Muscle layer of duodenum (tissue), 2 donors: ENCODE measurements at regions not wholly inside any gene's neighbourhood (a gene's known extent, or its start where the extent isn't known, plus 50 kb on each side); places are given as distances from the start of the nearest gene placed in this dataset.

Experiments used
- H3K27ac ChIP-seq: one replicate; pipeline ENCODE4 v1.7.0; 2013; ENCODE audit warnings: mild to moderate bottlenecking, low read length
- H3K27me3 ChIP-seq: one replicate; pipeline ENCODE4 v1.7.0; 2013; ENCODE audit warnings: low read depth, mild to moderate bottlenecking, control low read depth, low read length
- H3K36me3 ChIP-seq, 2 donors: one replicate each; pipeline ENCODE4 v1.7.0; 2013; ENCODE audit warnings: low read length in 2 of 2, control low read depth in 1 of 2, mild to moderate bottlenecking in 1 of 2; ENCODE audit not compliant: insufficient read depth in 2 of 2, control insufficient read depth in 1 of 2
- H3K4me1 ChIP-seq, 2 donors: one replicate each; pipeline ENCODE4 v1.7.0; 2013; ENCODE audit warnings: low read length in 2 of 2, mild to moderate bottlenecking in 2 of 2, control low read depth in 1 of 2, moderate library complexity in 1 of 2; ENCODE audit not compliant: insufficient read depth in 2 of 2, control insufficient read depth in 1 of 2
- H3K4me3 ChIP-seq, 2 donors: one replicate each; pipeline ENCODE4 v1.7.0; 2013; ENCODE audit warnings: low read length in 2 of 2, low read depth in 1 of 2, mild to moderate bottlenecking in 1 of 2
- H3K9me3 ChIP-seq, 2 donors: one replicate each; pipeline ENCODE4 v1.7.0; 2013; ENCODE audit warnings: low read length in 2 of 2, control low read depth in 1 of 2, mild to moderate bottlenecking in 1 of 2; ENCODE audit not compliant: control insufficient read depth in 1 of 2
- donor health status: healthy.

DNA sequence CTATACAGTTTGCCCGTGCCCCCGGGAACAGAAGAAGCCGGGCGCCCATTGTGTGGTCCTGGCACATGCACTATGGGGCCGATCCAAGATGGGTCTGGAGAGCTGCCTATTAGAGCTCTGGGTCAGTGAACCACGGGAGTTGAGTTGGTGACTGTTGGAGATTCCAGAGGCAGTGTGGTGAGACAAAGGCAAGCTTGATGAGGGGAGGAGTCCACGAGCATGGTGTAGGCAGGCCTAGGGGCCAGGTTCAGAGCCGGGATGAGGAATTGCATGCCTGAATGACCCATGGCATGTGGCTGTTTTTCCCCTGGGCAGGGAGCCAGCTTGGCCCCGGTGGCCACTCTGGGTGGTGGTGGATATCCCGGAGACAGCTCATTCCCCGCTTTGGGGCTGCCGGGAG is 84.4 kb upstream of the STC2 start:
- Histone ChIP-seq H3K4me3 (no peak overlapping the region), H3K27ac (no peak overlapping the region), H3K36me3 (no peaks in the 10 kb centered on the region), H3K9me3 (no peaks in the 10 kb centered on the region), H3K27me3 (no peaks in the 10 kb centered on the region), H3K4me1 (peaks cover 0 to 12% of the 10 kb centered on the region in 2 donors)

- no peaks in the 10 kb centered on the region for H3K9me3 ChIP-seq
- peaks cover 0 to 12% of the 10 kb centered on the region in 2 donors for H3K4me1 ChIP-seq
- H3K36me3 ChIP-seq = no peaks in the 10 kb centered on the region
- H3K4me3 ChIP-seq = no peak overlapping the region
- H3K27me3 ChIP-seq = no peaks in the 10 kb centered on the region
- H3K27ac ChIP-seq = no peak overlapping the region
Measured at GRCh38 chr5:173411791-173412555, 83.8 kb upstream of the STC2 start.

DNA sequence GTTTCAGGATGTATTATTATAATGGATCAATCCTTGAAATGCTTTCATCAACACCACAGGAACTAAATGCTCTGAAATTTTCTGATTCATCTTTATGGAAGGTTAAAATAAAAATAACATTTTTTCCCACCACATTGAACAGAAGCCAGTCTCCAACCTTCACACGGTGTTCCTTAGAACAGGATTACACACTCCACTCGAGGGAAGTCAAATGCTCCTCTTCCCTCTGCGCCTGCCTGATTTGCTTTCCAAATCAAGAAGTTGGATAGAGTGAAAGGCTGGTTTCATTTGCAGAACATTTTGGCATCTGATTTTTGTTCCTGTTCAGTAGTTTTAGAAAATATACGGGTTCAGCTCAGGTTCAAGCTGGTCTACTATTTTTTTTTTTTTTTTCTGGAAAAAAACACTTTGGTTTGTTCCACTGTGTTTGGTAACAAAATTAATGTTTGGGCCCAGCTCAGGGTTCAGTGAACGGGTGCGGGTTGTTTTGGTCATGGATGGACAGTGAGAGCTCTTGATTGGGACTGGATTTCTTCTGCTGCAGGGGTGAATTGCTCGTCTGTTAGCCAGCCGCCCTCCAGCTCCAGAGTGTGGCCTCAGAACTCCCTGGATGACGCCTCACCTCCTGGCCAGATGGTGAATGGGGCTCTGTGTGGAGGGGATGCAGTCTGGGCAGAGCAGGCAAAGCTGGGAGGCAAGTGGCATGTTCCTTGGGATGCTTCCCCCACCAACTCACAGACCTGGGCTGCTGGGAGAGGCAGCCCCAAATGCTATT is 82.4 kb upstream of the STC2 start:
- no peak overlapping the region for H3K4me3 ChIP-seq
- no peaks in the 10 kb centered on the region for H3K27me3 ChIP-seq
- no peaks in the 10 kb centered on the region for H3K9me3 ChIP-seq
- H3K36me3 ChIP-seq = no peaks in the 10 kb centered on the region
- H3K27ac ChIP-seq = no peak overlapping the region
- H3K4me1 ChIP-seq = peaks cover 0 to 12% of the 10 kb centered on the region in 2 donors

DNA sequence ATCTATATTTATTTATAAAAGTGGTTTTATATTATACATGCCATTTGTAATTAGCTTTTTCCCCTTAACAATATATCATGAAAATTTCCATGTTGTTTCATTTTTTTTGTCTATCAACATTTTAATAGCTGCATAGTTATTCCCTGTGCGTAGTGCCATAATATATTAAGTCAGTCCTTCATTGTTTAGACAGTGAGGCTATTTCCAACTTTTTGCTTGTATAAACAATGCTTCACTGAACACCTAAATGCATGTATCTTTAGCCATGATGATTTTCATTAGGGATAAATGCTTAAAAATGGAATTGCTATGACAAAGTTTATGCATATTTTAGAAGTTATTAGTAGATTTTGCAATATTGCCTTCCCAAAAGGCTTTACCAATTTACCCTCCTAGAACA is 80.7 kb upstream of the STC2 start:
- H3K27ac ChIP-seq = no peak overlapping the region
- H3K4me3 ChIP-seq = no peak overlapping the region
- no peaks in the 10 kb centered on the region for H3K27me3 ChIP-seq
- H3K9me3 ChIP-seq = no peaks in the 10 kb centered on the region
- H3K4me1 ChIP-seq = peaks cover 0 to 12% of the 10 kb centered on the region in 2 donors
- no peaks in the 10 kb centered on the region for H3K36me3 ChIP-seq

DNA sequence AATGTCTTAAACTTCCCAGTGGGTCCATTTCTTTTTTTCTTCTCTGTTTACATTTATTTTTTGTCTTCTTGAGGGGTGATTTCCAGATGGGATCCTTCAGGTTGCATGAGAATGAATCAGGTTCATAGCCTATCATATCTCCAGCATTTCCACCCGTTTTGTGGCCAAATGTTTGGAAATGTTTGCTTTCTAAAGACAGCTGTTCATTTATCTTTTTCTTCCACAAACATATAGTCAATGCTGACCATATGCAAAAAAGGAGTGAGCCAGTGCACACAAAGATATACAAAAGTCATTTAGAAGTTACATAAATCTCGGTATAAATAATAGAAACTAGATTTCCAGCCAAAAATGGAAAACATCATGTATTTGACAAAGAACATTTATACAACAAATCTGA is 71.6 kb upstream of the STC2 start:
- Histone ChIP-seq H3K9me3 (no peaks in the 10 kb centered on the region), H3K27me3 (no peaks in the 10 kb centered on the region), H3K4me3 (no peak overlapping the region), H3K4me1 (no peaks in the 10 kb centered on the region), H3K36me3 (no peaks in the 10 kb centered on the region), H3K27ac (no peak overlapping the region)

- H3K4me1 ChIP-seq = no peaks in the 10 kb centered on the region
- no peak overlapping the region for H3K4me3 ChIP-seq
- H3K9me3 ChIP-seq = peaks cover 0 to 4% of the 10 kb centered on the region in 2 donors
- no peak overlapping the region for H3K27ac ChIP-seq
- no peaks in the 10 kb centered on the region for H3K27me3 ChIP-seq
- H3K36me3 ChIP-seq = no peaks in the 10 kb centered on the region
Measured at GRCh38 chr5:173397516-173397915, 69.3 kb upstream of the STC2 start.

- Histone ChIP-seq H3K9me3 (peaks cover 0 to 4% of the 10 kb centered on the region in 2 donors), H3K27ac (no peak overlapping the region), H3K27me3 (no peaks in the 10 kb centered on the region), H3K4me3 (no peak overlapping the region), H3K4me1 (no peaks in the 10 kb centered on the region), H3K36me3 (no peaks in the 10 kb centered on the region)
Measured at GRCh38 chr5:173396311-173396993, 68.2 kb upstream of the STC2 start.

DNA sequence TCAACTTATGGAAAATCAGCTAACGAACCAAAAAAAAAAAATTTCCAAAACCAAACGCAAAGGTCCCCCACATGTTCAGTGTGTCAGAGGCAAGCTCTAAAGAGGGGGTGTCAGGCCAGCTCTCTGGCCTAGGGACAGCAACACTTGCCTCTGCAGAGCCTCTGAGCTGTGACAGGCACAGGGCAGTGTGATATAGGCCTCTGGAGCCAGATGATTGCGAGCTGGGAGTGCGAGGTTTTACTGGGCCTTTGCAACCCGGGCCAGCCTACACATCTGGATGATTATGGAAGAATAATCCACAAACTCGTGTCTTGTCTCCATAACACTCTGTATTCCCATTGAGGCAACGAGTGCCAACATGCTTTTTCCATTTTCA is 67.7 kb upstream of the STC2 start:
- Histone ChIP-seq H3K4me1 (no peaks in the 10 kb centered on the region), H3K9me3 (peaks cover 0 to 4% of the 10 kb centered on the region in 2 donors), H3K36me3 (no peaks in the 10 kb centered on the region), H3K27me3 (no peaks in the 10 kb centered on the region), H3K27ac (no peak overlapping the region), H3K4me3 (no peak overlapping the region)

- Histone ChIP-seq H3K9me3 (peaks cover 0 to 4% of the 10 kb centered on the region in 2 donors), H3K27me3 (no peaks in the 10 kb centered on the region), H3K36me3 (no peaks in the 10 kb centered on the region), H3K4me1 (no peaks in the 10 kb centered on the region), H3K27ac (no peak overlapping the region), H3K4me3 (no peak overlapping the region)
Measured at GRCh38 chr5:173395257-173395932, 67.2 kb upstream of the STC2 start.

DNA sequence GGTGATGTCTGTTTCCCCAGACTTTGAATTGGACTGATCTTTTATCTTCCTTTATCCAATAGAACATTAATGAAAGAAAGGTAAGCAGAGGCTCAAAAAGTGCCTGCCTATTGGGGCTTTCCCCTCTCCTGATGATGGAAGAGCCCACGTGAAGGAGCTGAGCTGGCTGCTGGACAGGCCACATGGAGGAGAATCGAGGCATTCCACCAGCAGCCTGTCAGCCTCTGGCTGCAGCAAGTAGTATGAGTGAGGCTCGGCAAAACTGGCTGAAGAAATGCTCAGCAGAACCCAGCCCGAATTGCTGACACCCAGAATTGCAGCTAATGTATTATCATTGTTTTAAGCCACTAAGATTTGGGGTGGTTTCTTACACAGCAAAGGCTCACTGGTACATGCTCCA is 66.5 kb upstream of the STC2 start:
- Histone ChIP-seq H3K27me3 (no peaks in the 10 kb centered on the region), H3K36me3 (no peaks in the 10 kb centered on the region), H3K27ac (no peak overlapping the region), H3K9me3 (peaks cover 0 to 4% of the 10 kb centered on the region in 2 donors), H3K4me1 (no peaks in the 10 kb centered on the region), H3K4me3 (no peak overlapping the region)

DNA sequence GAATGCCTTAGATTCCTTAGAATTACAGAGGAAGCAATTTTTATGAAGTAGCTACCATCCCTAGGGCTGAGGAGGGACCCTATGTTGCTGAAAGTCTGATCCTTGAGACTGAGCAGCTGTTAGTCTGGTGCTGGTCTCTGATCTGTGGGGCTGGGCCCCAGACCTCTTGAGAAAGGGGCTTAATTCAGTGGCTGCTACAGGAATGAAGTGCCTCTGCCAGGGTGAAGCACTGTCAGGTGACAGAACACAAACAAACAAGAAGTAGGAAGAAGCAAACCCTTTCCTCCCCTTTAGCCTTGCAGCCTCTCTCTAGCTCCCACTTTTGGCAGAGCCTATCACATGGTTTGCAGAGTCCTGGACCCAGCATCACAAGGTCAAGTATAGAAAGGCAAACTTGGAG is 64.0 kb upstream of the STC2 start:
- Histone ChIP-seq H3K4me3 (no peak overlapping the region), H3K9me3 (peaks cover 0 to 4% of the 10 kb centered on the region in 2 donors), H3K27me3 (no peaks in the 10 kb centered on the region), H3K4me1 (no peaks in the 10 kb centered on the region), H3K27ac (no peak overlapping the region), H3K36me3 (no peaks in the 10 kb centered on the region)
